Neural cell (in vitro differentiated cells): ENCODE measurements at regions not wholly inside any gene's neighbourhood (a gene's known extent, or its start where the extent isn't known, plus 50 kb on each side); places are given as distances from the start of the nearest gene placed in this dataset.
A peak's percentile ranks its signal among the peaks of the same experiment; 100 is the strongest.

ENCODE experiments used
- H2AFZ ChIP-seq: fragments of 200-600, 300-800 bp; sonication (generic), shearing (Covaris generic); 2 replicates; pipeline ENCODE4 v1.6.0; 2014; ENCODE audit warnings: low read depth, mild to moderate bottlenecking, antibody characterized with exemption, low read length, moderate library complexity
- H3F3A ChIP-seq: fragments of 200-600 bp; shearing (Covaris generic); 2 replicates; pipeline ENCODE4 v1.6.1; 2016; ENCODE audit warnings: mild to moderate bottlenecking, moderate library complexity, mixed read lengths, antibody characterized with exemption, low read length; ENCODE audit not compliant: insufficient read depth, poor library complexity, severe bottlenecking
- H3K27ac ChIP-seq: fragments of 200-600, 300-800 bp; sonication (generic), shearing (Covaris generic); 2 replicates; pipeline ENCODE4 v1.5.1; 2014; ENCODE audit warnings: mild to moderate bottlenecking, low read length, moderate library complexity
- H3K27me3 ChIP-seq: fragments of 300-800, 200-600 bp; sonication (generic), shearing (Covaris generic); 2 replicates; pipeline ENCODE4 v1.6.0; 2014; ENCODE audit warnings: mild to moderate bottlenecking, low read depth, low read length, moderate library complexity; ENCODE audit not compliant: insufficient read depth
- H3K36me3 ChIP-seq: fragments of 300-800, 200-600 bp; sonication (generic), shearing (Covaris generic); 2 replicates; pipeline ENCODE4 v1.5.1; 2014; ENCODE audit warnings: mild to moderate bottlenecking, antibody characterized with exemption, low read length, moderate library complexity; ENCODE audit not compliant: insufficient read depth
- H3K4me2 ChIP-seq: fragments of 300-800, 200-600 bp; sonication (generic), shearing (Covaris generic); 2 replicates; pipeline ENCODE4 v1.6.0; 2014; ENCODE audit warnings: mild to moderate bottlenecking, low read length
- H3K4me3 ChIP-seq: fragments of 300-800, 200-600 bp; sonication (generic), shearing (Covaris generic); 2 replicates; pipeline ENCODE4 v1.5.1; 2014; ENCODE audit warnings: mild to moderate bottlenecking, low read length, moderate library complexity
- H3K79me2 ChIP-seq: fragments of 200-600 bp; shearing (Covaris generic); replicated peaks from 2 replicates; pipeline ENCODE4 v1.6.0; 2014; ENCODE audit warnings: mild to moderate bottlenecking, low read length, moderate library complexity; ENCODE audit not compliant: insufficient read depth
- H3K9ac ChIP-seq: fragments of 300-800, 200-600 bp; sonication (generic), shearing (Covaris generic); 2 replicates; pipeline ENCODE4 v1.6.1; 2016; ENCODE audit warnings: mild to moderate bottlenecking, low read length, mixed read lengths
- H3K9me2 ChIP-seq: fragments of 200-600 bp; shearing (Covaris generic); 2 replicates; pipeline ENCODE4 v1.6.1; 2016; ENCODE audit warnings: mild to moderate bottlenecking, low read length, mixed read lengths; ENCODE audit not compliant: insufficient read depth
- H3K9me3 ChIP-seq: fragments of 200-600, 300-800 bp; sonication (generic), shearing (Covaris generic); 2 replicates; pipeline ENCODE4 v1.6.1; 2016; ENCODE audit warnings: mild to moderate bottlenecking, mixed run types, low read length, moderate library complexity, mixed read lengths
- H4K20me1 ChIP-seq: fragments of 200-600 bp; shearing (Covaris generic); 2 replicates; pipeline ENCODE4 v1.6.1; 2016; ENCODE audit warnings: mild to moderate bottlenecking, mixed run types; ENCODE audit not compliant: insufficient read depth
- EP300 ChIP-seq: fragments of 450-650 bp; conservative IDR thresholded peaks from 2 replicates; pipeline ENCODE4 v1.6.1; 2014; ENCODE audit warnings: antibody characterized with exemption, mild to moderate bottlenecking, moderate library complexity; ENCODE audit not compliant: poor library complexity, severe bottlenecking
- EZH2 ChIP-seq: fragments of 200-600, 300-800 bp; shearing (Covaris generic), sonication (generic); IDR thresholded peaks from 2 replicates; pipeline ENCODE4 v1.6.1; 2014; ENCODE audit warnings: antibody characterized with exemption, low read length, borderline replicate concordance, mild to moderate bottlenecking; ENCODE audit not compliant: insufficient read depth, poor library complexity, severe bottlenecking
- MXI1 ChIP-seq: fragments of 450-650 bp; conservative IDR thresholded peaks from 2 replicates; pipeline ENCODE4 v1.6.1; 2014; ENCODE audit warnings: antibody characterized with exemption, mild to moderate bottlenecking; ENCODE audit not compliant: poor library complexity, severe bottlenecking
- POLR2AphosphoS5 ChIP-seq: IDR thresholded peaks from 2 replicates; pipeline ENCODE4 v1.6.1; 2012
- RAD21 ChIP-seq: fragments of 450-650 bp; conservative IDR thresholded peaks from 2 replicates; pipeline ENCODE4 v1.6.1; 2014; ENCODE audit warnings: antibody characterized with exemption, mild to moderate bottlenecking, moderate library complexity
- SMC3 ChIP-seq: fragments of 450-650 bp; conservative IDR thresholded peaks from 2 replicates; pipeline ENCODE4 v1.6.1; 2014; ENCODE audit warnings: antibody characterized with exemption, mild to moderate bottlenecking, moderate library complexity; ENCODE audit not compliant: poor library complexity
- TAF1 ChIP-seq: IDR thresholded peaks from 2 replicates; pipeline ENCODE4 v1.6.1; 2012; ENCODE audit warnings: low read depth
- TF ChIP-seq, protein P1 (sequence below): IDR thresholded peaks from 2 replicates; pipeline ENCODE4 v1.6.1; 2012; ENCODE audit warnings: borderline replicate concordance
- TF ChIP-seq, protein P2 (sequence below): fragments of 450-650 bp; IDR thresholded peaks from 2 replicates; pipeline ENCODE4 v1.5.1; 2014; ENCODE audit warnings: antibody characterized with exemption, mild to moderate bottlenecking, moderate library complexity; ENCODE audit not compliant: poor library complexity, severe bottlenecking

DNA sequence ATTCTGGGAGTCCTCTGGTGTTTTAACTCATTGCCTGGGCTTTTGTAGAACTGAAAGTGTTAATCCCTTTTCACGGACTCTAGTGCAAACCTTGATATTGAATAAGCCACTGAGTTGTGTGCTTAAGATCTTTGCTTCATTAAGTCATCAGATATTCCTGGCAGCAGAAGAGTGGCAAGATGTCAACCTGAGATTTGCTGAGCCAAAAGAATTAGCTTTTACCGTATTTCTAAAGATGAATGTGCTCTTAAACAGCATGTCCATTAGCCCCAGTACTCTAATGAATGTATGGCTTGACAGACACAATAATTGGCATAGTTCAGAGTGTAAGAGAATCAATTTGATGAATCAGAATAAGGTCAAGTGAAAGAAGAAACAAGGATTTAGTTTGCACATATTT lies 87.2 kb upstream of the CDH6 start:
- Histone ChIP-seq H3K79me2 (no peaks in the 10 kb centered on the region), H3K4me2 (peak overlapping the region; percentile 29), H2AFZ (no peak overlapping the region), H4K20me1 (no peaks in the 10 kb centered on the region), H3K27me3 (no peaks in the 10 kb centered on the region), H3K9me3 (no peaks in the 10 kb centered on the region), H3F3A (peaks cover 4% of the 10 kb centered on the region), H3K9ac (no peak overlapping the region), H3K4me3 (peak overlapping the region; percentile 40), H3K9me2 (no peaks in the 10 kb centered on the region), H3K36me3 (no peaks in the 10 kb centered on the region), H3K27ac (peak overlapping the region; percentile 57)
- no peak for TF ChIP-seq EZH2
- no peak for TF ChIP-seq MXI1
- peak; percentile 70 for TF ChIP-seq POLR2AphosphoS5
- TF ChIP-seq EP300, result peak; percentile 93
- peak; percentile 33 for TF ChIP-seq RAD21
- TF ChIP-seq SMC3, result peak; percentile 19

GRCh38 chr5:31104775-31105174 lies 88.7 kb upstream of the CDH6 start:
- Histone ChIP-seq H3F3A (peaks cover 4% of the 10 kb centered on the region), H3K79me2 (no peaks in the 10 kb centered on the region), H3K36me3 (no peaks in the 10 kb centered on the region), H3K27ac (no peak overlapping the region), H3K9ac (no peak overlapping the region), H3K9me2 (no peaks in the 10 kb centered on the region), H2AFZ (no peak overlapping the region), H3K27me3 (no peaks in the 10 kb centered on the region), H4K20me1 (no peaks in the 10 kb centered on the region), H3K4me3 (no peak overlapping the region), H3K9me3 (no peaks in the 10 kb centered on the region), H3K4me2 (no peak overlapping the region)
- TF ChIP-seq EP300 (no peak), MXI1 (no peak), SMC3 (no peak), RAD21 (no peak), EZH2 (no peak), TAF1 (no peak), POLR2AphosphoS5 (no peak)
- TF ChIP-seq, protein P1, sequence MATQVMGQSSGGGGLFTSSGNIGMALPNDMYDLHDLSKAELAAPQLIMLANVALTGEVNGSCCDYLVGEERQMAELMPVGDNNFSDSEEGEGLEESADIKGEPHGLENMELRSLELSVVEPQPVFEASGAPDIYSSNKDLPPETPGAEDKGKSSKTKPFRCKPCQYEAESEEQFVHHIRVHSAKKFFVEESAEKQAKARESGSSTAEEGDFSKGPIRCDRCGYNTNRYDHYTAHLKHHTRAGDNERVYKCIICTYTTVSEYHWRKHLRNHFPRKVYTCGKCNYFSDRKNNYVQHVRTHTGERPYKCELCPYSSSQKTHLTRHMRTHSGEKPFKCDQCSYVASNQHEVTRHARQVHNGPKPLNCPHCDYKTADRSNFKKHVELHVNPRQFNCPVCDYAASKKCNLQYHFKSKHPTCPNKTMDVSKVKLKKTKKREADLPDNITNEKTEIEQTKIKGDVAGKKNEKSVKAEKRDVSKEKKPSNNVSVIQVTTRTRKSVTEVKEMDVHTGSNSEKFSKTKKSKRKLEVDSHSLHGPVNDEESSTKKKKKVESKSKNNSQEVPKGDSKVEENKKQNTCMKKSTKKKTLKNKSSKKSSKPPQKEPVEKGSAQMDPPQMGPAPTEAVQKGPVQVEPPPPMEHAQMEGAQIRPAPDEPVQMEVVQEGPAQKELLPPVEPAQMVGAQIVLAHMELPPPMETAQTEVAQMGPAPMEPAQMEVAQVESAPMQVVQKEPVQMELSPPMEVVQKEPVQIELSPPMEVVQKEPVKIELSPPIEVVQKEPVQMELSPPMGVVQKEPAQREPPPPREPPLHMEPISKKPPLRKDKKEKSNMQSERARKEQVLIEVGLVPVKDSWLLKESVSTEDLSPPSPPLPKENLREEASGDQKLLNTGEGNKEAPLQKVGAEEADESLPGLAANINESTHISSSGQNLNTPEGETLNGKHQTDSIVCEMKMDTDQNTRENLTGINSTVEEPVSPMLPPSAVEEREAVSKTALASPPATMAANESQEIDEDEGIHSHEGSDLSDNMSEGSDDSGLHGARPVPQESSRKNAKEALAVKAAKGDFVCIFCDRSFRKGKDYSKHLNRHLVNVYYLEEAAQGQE, result no peak
- TF ChIP-seq, protein P2, sequence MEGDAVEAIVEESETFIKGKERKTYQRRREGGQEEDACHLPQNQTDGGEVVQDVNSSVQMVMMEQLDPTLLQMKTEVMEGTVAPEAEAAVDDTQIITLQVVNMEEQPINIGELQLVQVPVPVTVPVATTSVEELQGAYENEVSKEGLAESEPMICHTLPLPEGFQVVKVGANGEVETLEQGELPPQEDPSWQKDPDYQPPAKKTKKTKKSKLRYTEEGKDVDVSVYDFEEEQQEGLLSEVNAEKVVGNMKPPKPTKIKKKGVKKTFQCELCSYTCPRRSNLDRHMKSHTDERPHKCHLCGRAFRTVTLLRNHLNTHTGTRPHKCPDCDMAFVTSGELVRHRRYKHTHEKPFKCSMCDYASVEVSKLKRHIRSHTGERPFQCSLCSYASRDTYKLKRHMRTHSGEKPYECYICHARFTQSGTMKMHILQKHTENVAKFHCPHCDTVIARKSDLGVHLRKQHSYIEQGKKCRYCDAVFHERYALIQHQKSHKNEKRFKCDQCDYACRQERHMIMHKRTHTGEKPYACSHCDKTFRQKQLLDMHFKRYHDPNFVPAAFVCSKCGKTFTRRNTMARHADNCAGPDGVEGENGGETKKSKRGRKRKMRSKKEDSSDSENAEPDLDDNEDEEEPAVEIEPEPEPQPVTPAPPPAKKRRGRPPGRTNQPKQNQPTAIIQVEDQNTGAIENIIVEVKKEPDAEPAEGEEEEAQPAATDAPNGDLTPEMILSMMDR, result no peak
